ENCODE measurements at regions not wholly inside any gene's neighbourhood (a gene's known extent, or its start where the extent isn't known, plus 50 kb on each side); places are given as distances from the start of the nearest gene placed in this dataset.

GRCh38 chr7:45975847-45976484, 54.9 kb upstream of the IGFBP3 start:
- no peaks in the 10 kb centered on the region for H3K9me3 Mint-ChIP-seq
- no peaks in the 10 kb centered on the region for H3K4me1 Mint-ChIP-seq (ENCODE audit: low read depth)
- no peak for DNase-seq (ENCODE audit: low spot score)
- H3K27me3 Mint-ChIP-seq (ENCODE audit: insufficient read depth): no peaks in the 10 kb centered on the region
- intact Hi-C loops (cut with micrococcal nuclease): no loop called here
- H3K27ac Mint-ChIP-seq: no peak overlapping the region
- no peak overlapping the region for H3K4me3 Mint-ChIP-seq
- no peaks in the 10 kb centered on the region for H3K36me3 Mint-ChIP-seq (ENCODE audit: low read depth)

DNA sequence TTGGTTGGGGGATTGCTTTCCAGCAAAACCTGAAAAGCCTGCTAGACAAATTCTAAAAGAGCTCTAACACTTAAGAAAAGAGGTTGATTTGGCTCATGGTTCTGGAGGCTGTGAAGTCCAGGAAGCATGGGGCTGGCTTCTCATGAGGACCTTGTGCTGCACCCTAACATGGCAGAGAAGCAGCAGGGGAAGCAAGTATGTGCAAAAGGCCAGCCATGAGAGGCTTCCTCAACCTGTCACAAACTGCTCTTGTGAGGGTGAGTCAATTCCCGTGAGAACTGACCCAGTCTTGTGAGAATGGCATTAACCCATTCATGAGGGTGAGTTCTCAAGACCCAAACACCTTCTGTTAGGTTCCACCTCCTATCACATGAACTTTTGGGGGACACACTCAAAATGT, 54.3 kb upstream of the IGFBP3 start:
- Mint-ChIP-seq H3K27ac (no peak overlapping the region), H3K9me3 (no peaks in the 10 kb centered on the region), H3K36me3 (ENCODE audit: low read depth) (no peaks in the 10 kb centered on the region), H3K27me3 (ENCODE audit: insufficient read depth) (no peaks in the 10 kb centered on the region), H3K4me1 (ENCODE audit: low read depth) (no peaks in the 10 kb centered on the region), H3K4me3 (no peak overlapping the region)
- no peak for DNase-seq (ENCODE audit: low spot score)
- intact Hi-C loops (cut with micrococcal nuclease): no loop called here

GRCh38 chr7:45974540-45975360, 53.7 kb upstream of the IGFBP3 start:
- Mint-ChIP-seq H3K27ac (no peak overlapping the region), H3K36me3 (ENCODE audit: low read depth) (no peaks in the 10 kb centered on the region), H3K4me1 (ENCODE audit: low read depth) (no peaks in the 10 kb centered on the region), H3K27me3 (ENCODE audit: insufficient read depth) (no peaks in the 10 kb centered on the region), H3K9me3 (no peaks in the 10 kb centered on the region), H3K4me3 (no peak overlapping the region)
- no peak for DNase-seq (ENCODE audit: low spot score)
- intact Hi-C loops (cut with micrococcal nuclease): no loop called here

DNA sequence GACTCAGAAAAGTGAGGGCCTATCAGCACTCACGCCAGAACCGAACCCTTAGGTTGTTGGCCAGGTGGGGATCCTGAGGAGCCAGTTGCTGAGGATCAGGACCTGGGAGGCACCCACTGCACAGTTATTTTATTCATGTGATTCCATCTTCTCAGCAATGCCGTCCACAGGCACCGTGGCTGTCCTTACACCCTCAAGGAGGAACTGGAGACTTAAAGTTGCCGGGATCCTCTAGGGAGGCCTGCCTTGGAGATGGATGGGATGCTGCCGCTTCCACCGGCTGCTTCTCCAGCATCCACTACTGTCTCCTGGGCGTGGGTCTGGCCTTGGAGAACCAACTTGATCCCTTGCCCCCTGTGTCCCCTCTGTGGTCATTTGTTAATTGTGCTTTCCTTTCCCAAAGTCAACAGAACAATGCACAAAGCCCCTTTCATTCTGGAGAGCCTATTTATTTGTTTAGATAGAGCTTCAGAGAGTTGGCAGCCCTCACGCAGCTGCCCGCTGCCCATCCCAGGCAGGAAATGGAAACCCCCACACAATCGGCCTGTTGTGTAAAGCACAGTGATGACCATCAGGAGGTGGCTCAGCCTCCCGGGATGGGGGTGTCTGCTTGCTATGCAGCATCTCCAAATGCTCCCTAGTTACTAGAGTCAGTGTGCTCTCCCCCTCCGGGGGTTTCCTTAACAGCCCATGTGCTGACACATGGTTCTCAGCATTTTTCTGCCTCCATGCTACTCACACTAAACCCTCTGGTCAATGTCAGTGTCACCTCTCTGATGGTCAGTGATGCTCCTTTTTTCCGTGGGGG, 52.9 kb upstream of the IGFBP3 start:
- H3K27ac Mint-ChIP-seq: no peak overlapping the region
- no peaks in the 10 kb centered on the region for H3K36me3 Mint-ChIP-seq (ENCODE audit: low read depth)
- intact Hi-C loops (cut with micrococcal nuclease): no loop called here
- no peaks in the 10 kb centered on the region for H3K9me3 Mint-ChIP-seq
- no peak overlapping the region for H3K4me3 Mint-ChIP-seq
- H3K4me1 Mint-ChIP-seq (ENCODE audit: low read depth): no peaks in the 10 kb centered on the region
- no peak for DNase-seq (ENCODE audit: low spot score)
- peaks cover 2% of the 10 kb centered on the region for H3K27me3 Mint-ChIP-seq (ENCODE audit: insufficient read depth)

DNA sequence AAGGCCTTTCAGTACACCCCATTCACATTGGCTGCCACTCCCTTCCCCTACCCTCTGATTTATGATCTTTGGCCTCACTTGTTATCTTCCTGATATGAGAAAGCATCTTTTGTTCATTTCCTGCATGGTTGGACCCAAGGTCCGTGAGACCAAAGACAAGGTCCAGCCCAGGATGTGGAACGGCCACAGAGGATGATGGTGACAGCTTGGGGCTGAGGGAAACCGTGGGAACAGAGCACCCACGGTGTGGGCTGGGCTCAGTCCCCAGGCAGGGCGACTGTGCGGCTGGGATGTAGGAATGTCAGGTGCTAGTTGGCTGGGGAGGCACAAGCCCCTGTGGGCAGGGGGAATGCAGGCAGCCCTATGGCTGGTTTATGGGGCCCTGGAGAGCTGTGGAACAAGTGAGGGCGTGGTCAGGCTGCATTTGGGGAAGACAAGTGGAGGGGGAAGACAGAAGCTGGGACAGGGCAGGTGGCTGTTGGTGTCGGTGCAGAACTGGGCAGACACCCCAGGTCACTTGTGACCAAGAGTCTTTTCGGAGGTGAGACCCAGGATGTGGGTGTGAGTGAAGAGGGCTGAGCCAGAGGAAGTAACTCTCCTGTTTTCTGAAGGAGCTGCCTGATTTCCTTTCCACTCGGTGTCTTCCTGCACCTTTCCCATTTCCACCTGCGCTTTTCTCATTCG, 51.7 kb upstream of the IGFBP3 start:
- no peak for DNase-seq (ENCODE audit: low spot score)
- Mint-ChIP-seq H3K4me3 (no peak overlapping the region), H3K36me3 (ENCODE audit: low read depth) (no peaks in the 10 kb centered on the region), H3K27me3 (ENCODE audit: insufficient read depth) (peaks cover 2% of the 10 kb centered on the region), H3K27ac (no peak overlapping the region), H3K9me3 (no peaks in the 10 kb centered on the region), H3K4me1 (ENCODE audit: low read depth) (no peaks in the 10 kb centered on the region)
- intact Hi-C loops (cut with micrococcal nuclease): no loop called here

DNA sequence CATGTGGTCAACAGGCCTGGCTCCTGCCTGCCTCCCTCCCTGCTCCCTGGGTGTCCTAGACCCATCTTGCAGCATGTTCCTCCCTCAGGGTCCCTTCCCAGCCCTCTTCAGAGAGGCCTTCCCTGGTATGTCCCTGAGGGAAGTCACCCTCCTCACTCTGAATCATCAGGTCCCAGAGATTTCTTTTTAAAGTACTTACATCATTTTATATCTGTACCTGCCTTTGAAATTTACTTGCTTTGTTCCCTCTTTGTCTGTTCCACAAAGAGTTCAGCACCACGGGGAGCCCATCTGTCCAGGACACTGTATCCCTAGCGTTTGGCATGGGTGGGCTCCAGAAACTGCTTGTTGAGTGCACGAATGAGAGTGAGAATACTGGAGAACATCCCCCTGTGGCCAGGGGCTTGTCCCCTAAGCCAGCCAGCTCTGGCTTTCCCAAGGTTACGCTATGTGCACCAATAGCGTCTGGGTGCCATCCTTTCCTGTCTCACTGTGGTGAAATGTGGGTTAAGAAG, 50.6 kb upstream of the IGFBP3 start:
- no peaks in the 10 kb centered on the region for H3K4me1 Mint-ChIP-seq (ENCODE audit: low read depth)
- no peak for DNase-seq (ENCODE audit: low spot score)
- no peak overlapping the region for H3K27ac Mint-ChIP-seq
- no peaks in the 10 kb centered on the region for H3K36me3 Mint-ChIP-seq (ENCODE audit: low read depth)
- no peaks in the 10 kb centered on the region for H3K9me3 Mint-ChIP-seq
- intact Hi-C loops (cut with micrococcal nuclease): no loop called here
- peaks cover 2% of the 10 kb centered on the region for H3K27me3 Mint-ChIP-seq (ENCODE audit: insufficient read depth)
- no peak overlapping the region for H3K4me3 Mint-ChIP-seq

DNA sequence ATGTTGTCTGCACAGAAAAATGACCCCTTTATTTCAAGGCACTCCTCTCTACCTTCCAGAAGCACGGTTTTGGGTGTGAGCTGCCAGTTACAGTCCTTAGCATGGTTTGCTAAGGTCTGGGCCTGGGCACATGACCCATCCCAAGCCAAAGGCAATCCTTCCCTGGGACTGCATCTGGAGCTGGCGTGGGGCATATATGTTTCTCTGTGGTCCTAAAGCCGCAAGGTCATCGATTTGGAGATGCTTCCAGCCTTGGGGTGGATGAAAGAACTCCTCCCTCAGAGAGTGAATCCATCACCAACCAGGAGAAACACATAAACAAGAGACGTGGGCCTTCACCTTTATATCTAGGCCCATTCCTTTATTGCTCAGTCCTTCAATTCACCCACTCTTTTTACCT, 50.1 kb upstream of the IGFBP3 start:
- intact Hi-C loops (cut with micrococcal nuclease): no loop called here
- no peak for DNase-seq (ENCODE audit: low spot score)
- H3K27me3 Mint-ChIP-seq (ENCODE audit: insufficient read depth): peaks cover 2% of the 10 kb centered on the region
- H3K36me3 Mint-ChIP-seq (ENCODE audit: low read depth): no peaks in the 10 kb centered on the region
- H3K27ac Mint-ChIP-seq: no peak overlapping the region
- H3K9me3 Mint-ChIP-seq: no peaks in the 10 kb centered on the region
- H3K4me1 Mint-ChIP-seq (ENCODE audit: low read depth): no peaks in the 10 kb centered on the region
- no peak overlapping the region for H3K4me3 Mint-ChIP-seq
